ENCODE measurements at regions not wholly inside any gene's neighbourhood (a gene's known extent, or its start where the extent isn't known, plus 50 kb on each side); places are given as distances from the start of the nearest gene placed in this dataset.
"Not testable (repeated sequence)": the region's sequence is repeated elsewhere in the genome, so short reads cannot be mapped to it uniquely, and the experiment has no call there.

DNA sequence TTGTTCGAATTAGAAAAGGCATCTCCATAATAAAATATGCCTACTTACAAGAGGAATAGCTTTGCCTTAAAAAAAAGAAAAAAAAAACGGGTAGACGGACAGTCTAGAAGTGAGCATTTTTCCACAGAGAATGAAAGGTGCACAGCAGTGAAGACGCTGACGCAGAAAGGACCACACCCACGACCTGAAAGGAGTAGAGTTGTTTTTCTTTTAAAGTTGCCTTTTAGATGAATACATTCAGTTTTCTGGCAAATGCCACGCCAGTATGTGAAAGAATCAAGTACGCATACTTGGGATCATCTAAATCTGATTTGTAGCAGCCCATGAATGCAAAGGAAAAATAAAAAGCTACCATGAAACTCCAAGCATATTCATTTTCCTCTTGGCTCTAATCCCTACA, 809.2 kb upstream of the SOX11 start:
- no peak for DNase-seq

DNA sequence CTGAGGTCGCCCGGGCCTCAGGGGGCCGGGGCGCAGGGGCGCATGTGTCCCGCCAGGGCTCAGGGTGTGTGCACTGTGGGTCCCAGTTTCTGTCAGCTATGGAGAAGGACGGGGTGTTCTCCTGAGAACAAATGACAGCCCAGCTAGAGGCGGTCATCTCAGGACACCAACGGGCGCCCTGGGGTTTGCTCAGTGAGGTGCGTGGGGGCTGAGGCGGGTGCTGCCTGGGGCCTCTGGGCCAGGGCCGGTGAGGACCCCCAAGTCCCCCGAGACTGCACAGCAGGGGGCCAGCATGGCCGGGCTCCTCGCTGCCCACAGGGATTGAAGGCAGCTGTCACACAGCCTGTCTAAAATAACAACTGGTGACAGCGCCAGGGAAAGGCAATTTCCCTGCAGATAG, 808.8 kb upstream of the SOX11 start:
- DNase-seq: no peak

DNA sequence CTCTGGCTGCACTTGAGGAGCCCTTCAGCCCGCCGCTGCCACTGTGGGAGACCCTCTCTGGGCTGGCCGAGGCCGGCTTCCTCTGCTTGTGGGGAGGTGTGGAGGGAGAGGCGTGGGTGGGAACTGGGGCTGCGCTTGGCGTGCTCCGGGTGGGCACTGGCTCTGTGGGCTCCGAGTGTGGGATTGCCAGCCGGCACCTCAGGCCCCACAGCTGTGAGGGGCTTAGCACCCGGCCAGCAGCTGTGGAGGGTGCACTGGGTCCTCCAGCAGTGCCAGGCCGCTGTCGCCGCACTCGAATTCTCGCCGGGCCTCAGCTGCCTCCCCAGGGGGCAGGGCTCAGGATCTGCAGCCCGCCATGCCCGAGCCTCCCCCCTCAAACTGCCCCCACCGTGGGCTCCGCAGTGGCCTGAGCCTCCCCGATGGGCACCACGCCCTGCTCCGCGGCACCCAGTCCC, 808.0 kb upstream of the SOX11 start:
- no peak for DNase-seq

DNA sequence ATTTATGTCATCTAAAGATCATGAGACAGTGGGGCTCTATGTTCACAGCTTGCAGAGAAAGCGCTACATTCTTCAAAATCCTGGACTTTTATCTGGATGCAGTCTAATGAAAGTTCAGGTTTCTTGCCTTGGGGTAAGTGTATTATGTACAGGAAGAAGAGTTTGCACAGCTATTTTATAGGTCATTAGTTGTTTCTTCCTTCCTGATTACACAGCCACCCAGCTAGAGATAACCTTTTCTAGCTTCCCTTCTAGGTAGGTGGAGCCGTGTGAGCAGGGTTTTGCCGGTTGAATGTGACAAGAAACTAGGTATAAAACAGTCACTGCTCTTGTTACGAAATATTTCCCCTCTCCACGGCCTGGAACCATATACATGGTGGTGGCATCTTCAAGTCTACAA, 800.8 kb upstream of the SOX11 start:
- DNase-seq: no peak

DNA sequence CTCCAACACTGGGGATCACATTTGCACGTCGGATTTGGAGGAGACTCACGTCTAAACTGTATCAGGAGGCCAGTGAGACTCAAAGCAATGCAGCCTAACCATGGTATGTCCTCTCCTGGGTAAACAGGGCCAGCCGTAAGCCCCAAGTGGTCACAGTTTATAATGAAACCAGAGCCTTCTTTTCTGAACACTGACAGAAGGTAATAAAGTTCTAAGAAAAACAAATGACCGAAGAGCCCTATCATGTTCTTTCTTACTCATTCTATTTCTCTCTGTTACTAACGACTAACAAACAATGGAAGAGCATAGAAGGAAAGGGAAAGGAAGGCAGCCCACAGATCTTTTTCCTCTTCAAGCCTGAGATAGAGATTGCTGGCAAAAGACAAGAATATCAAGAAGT, 796.8 kb upstream of the SOX11 start:
- no peak for DNase-seq

DNA sequence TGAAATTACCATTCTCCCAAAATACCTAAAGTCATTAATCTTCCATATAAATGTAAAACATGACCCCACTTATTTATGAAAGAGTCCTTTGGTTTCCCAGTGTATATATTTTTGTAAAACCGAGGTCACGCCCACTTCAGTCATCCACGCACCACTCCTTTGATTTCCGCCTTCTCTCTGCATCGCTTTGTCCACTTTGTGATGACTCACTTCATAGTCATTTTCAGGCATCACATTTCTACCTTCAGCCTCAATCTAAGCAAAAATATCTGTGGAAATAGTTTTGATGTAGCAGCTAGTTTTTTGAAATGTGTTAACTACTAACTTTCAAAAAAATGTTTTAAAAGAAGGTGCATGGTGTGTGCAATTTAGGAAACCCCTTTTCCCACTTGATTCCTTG, 793.5 kb upstream of the SOX11 start:
- no peak for DNase-seq

DNA sequence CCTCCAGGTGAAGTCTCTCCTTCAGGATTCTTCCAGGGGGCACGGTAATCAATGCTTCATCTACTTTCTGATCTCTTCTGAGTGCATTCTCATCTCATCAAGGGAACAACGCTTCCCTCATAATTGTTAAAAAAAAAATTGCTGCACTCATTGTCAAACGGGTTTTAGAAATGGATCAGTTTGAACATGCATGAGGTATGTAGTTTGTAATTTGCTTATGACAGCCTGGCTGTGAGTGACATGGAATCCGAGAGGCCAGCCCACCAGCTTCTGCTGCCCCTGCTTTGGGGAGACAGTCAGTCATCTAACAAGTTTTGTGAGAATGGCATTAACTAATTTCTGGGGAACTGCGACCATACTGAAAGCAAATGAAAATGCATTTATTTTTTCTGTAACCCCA, 791.9 kb upstream of the SOX11 start:
- no peak for DNase-seq

DNA sequence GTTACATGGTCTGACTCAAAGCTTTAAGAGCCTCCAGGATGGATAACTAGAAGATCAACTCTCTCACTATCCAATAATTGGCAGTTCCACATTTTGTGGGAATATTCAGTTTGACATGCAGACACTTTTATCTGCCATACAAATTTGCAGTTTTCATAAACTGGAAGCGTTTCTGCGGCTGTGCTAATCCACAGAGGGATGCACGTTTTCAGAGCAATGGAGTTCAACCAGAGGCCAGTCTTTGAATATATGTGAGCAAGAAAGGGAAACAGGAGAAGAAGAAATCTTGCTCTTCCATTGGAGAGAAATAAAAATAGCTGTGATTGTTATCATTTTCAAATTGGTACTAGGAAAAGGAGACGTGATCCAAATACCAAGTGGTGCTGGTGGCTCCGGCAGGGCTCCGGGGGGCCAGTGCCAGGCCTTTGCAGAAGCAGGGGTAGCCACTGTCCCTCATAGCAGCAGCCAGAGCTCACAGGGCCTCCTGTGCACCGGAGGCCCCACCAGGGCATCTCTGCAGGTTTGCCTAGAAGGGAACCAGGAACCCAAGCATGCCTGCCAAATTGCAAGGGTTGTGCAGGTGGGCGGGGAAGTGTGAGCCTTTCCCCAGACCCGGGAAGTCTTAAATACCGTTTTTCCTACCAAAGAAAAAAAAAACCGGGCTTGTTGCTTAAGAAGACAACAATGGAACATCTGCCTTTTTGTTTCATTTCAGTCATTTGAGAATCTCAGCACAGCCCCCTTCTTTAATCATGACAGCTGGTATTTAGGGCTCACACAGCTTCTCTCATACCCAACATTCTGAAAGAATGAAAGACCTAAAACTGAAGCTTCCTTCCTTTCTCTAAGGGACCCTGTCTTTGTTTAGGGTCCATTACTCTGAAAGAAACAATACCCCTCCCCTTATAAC, 791.1 kb upstream of the SOX11 start:
- DNase-seq: no peak

DNA sequence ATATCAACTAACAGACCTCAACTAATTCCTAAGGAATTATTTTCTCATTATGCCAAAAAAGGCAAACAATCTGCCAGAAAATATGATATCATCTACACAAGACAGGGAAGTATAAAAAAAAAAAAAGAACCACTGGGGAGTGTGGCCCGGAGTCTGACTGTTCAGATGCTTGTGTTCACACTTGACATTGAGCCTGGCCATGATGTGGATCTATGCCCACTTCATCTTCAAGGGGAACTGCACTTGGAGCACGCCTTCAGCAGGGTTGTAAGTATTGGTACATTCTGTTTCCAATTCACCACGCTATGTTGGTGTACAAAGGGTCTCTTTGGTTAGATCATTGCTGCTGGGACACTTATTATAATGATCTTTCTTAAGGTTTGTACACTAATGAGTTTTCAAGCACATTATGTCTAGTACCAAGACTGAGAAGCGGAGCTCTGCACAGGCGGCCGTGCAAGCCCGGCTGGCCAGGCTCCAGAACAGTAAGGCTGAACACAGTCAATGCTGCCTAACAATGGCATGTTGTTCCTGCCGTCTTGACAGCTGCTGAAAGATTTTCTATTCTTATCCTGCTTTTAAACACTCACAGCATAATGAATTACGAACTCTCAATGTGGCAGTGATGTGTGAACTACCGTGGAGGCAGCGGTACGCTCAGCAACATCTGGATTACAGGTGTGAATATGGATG, 788.4 kb upstream of the SOX11 start:
- no peak for DNase-seq

DNA sequence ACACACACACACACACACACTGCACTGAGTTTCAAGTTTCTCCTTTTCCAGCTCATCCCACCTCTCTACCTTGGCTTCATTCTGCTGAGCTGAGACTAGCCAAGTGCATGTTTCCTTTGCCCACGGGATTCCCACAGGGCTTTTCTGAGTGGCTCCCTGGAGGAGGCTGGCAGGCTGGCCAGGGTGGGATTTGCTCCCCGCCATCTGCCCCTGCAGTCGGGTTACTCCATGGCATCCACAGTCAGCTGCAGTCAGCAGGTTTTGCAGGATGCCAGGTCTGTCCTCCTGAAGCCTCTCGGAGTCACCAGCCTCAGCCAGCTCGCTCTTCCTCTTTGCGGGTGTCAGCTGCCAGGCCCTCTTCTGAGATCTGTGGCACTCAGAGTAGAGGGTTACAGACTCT, 783.7 kb upstream of the SOX11 start:
- no peak for DNase-seq

DNA sequence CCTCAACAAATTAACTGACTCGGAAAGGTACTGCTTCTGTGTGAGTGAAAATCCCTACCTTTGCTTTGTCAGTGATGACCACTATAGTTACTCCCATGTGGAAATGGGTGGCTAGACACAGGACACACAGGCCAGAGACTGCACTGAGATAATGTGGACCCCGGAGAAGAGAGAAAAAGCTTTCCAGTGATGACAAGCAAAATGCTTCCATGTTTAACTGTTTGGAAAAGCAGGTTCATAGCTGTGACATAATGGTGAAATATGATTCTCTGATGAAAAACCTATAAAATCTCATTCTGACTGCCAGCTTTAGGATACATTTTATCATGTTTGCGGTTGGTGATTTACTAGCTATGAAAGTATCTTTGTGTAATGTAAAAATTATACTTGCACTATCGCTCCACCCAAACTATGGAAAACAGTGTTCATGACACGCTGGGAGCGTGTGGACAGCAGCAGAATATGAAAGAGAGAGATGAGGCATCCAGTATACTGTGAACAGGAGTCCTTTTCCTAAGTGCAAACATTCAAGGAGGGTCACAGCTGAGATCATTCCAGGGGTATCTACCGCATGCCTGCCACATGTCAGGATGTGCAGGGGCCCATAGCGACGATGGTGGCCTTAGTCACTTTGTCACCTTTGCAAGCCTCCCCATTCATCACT, 782.7 kb upstream of the SOX11 start:
- no peak for DNase-seq

DNA sequence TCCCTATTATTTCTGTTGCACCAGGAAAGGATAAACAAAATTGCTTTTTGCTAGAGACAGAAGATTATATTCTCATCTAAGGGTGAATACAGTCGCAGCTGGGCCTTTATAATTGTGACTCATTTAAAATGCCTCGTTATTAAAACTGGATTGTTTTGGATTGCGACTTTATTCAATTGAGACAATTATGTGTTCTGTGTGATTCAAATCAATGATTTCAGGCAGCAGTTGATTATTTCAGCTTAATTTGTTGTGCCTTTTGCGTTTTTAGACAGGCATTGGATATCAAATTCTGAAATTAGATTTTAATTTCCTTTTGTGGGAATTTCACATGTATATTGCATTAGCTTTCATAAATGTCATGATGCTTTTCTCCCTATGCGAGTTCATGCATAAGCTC, 778.1 kb upstream of the SOX11 start:
- no peak for DNase-seq

DNA sequence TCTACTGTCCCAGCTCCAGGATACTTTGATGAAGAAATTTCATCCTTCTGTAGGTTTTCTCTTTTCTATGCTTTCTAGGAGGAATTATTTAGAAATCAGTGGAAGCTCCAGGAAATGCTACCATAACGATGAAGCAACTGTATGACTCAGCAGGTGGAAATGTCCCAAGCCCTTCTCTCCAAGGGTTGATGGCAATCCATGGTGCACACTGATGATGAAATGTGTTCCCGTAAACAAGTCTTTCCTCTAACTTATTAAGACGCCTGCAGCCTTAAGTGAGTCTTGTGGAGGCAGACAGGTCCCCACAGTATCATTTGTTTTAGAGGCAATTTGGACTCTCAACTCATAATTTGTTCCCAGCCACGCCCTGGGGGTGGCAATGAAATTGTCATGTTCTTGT, 777.6 kb upstream of the SOX11 start:
- no peak for DNase-seq

DNA sequence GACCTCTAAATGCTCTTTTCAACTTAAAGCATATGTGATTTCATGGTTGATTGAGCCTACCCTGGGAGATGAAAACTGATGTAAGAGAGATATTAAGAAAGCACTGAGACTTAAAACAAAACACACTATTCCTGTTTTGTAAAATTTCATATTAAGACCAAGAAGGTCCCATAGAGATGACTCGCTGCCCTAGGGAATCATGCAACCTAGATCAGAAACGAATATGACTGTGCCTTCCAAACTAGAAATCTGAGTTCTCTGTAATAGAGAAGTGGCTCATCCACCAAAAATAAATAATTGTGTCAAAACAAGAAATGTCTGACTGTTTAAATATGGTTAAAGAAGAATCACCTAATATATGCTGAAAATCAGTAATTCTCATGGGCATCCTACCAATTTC, 776.8 kb upstream of the SOX11 start:
- no peak for DNase-seq

DNA sequence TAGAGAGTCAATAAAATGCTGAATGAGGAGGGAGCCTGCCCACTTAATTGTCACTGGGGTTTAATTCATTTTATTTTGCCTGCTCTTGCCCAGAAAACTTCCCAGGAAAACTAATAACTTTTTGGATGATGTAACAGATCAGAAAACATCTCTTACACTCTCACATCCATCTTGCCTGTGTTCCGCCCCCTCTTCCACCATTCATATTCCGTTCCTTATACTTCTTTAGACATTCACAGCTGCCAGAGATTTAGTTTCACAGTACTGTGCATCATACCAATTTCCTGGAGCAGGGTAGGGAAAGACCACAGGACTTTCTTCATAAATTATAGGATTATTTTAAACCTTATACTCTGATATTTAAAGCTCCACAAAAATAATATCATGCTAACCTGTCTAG, 776.1 kb upstream of the SOX11 start:
- no peak for DNase-seq

DNA sequence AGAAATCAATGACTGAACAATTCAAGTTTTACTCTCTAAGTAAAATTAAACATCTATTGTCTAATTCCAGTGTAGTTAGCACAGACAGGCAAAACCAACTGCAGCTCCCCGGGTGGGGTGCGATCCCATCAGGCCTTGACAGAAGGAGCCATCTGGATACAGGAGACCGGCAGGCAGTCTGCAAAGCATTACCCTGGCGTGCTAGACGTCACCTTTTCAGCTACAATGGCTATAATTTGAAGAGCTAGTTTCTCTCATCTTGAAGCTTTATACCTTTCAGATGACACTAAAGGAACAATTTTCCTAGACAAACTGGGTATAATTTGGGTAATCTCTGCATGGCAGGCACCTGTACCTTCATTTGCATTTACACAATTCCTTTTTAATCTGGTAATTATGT, 761.5 kb upstream of the SOX11 start:
- DNase-seq: no peak

DNA sequence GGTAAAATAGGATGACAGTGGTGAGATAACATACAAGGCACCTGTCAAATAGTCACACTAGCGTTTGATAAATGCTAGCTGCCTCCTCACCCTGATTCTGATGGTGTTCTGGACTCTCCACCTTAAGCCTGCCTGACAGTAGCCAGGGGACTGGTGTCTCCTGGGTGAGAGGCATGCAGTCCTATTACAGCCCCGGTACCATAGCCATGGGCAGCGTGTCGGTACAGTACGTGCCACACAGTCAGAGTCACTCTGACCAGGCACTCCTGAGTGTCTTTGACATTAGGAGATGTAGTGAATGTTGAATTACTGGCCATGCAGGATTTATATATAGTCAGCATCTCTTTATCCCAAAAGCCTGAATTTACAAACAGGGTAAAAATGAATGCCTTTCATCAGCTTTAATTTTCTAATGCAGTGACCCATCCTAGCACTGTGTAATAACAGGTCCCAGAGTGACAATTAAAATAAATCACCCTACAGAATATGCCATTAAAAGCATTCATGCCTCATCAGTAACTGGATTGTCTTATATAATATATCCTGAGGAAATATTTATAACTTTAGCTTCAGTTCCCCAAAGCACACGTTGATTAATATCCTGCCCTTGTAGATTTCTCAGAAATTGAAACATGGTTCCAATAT, 760.3 kb upstream of the SOX11 start:
- DNase-seq: no peak

DNA sequence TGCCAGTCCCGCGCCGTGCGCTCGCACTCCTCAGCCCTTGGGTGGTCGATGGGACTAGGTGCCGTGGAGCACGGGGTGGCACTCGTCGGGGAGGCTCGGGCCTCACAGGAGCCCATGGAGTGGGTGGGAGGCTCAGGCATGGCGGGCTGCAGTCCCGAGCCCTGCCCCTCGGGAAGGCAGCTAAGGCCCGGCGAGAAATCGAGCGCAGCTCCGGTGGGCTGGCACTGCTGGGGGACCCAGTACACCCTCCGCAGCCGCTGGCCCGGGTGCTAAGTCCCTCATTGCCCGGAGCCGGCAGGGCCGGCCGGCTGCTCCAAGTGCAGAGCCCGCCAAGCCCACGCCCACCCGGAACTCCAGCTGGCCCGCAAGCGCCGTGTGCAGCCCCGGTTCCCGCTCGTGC, 756.9 kb upstream of the SOX11 start:
- DNase-seq: not testable (repeated sequence)

DNA sequence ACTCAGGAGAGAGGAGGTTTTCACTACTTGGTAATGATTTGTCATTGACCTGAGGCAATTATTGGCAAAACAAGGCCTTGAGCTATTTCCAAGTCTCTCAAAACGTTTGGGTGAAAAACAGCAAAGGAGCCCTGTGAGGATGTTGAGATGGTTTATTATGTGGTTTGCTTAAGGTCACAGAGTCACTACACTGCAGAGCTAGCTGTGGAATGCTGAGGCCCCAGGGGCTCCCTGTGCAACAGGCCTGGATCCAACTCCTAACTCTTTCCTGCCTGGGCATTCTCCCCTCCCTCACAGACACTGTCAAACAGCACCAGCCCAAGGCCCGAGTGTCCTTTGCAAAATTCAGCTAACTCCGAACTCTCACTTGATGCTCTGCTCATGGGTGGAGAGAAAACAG, 754.6 kb upstream of the SOX11 start:
- DNase-seq: no peak

DNA sequence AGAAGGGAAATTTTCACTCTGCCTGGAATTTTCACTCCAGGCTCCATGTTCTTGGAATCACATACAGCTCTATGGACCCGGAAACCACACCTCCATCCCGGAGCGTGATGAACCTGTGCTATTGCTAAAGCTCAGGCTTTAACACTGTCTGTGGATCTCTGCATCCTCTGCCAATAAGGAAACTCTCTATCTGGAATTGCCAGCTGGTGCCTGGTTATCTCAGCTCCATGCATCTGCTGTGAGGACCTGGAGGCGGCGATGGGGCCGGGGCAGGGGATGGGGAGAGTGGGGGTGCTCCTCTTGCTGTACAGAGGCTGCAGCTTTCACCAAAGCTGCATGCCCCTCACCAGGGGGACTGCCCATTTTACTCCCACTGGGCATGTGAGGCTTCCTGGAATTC, 754.0 kb upstream of the SOX11 start:
- no peak for DNase-seq

DNA sequence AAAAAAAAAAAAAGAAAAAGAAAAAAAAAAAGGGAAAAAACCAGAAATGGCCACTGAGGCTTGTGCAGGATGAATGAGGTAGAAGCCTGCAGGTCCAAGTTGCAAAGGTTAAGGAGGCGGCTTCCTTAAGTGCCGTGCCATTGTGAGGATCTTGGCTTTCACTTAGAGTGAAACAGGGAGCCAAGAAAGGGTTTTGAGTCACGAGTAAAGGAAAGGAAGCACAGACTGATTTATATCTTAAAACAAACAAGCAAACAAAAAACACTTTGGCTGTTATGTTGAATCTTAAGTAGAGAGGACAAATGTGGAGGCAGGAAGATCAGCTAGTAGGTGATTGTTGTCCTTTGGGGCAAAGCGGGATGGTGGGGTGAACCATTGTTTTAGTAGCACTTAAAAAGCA, 749.7 kb upstream of the SOX11 start:
- no peak for DNase-seq

DNA sequence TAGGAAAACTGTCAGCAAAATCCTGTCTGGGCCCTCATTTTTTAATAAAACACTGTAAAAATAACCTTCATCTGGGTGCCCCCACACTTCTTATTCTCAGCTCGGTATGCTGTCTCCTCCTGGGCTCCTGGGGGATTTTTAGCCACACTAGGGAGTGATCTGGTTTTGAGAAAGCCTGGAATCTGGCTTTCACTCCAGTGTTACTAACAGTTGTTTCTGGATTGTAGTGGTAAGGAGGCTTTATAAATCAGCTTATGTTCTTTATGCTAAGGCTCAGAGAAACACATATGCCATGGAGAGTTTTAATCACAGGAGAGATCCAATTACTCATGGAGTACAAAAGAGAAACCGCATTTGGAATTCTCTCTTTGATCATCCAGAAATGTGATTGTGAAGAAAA, 744.3 kb upstream of the SOX11 start:
- DNase-seq: no peak

DNA sequence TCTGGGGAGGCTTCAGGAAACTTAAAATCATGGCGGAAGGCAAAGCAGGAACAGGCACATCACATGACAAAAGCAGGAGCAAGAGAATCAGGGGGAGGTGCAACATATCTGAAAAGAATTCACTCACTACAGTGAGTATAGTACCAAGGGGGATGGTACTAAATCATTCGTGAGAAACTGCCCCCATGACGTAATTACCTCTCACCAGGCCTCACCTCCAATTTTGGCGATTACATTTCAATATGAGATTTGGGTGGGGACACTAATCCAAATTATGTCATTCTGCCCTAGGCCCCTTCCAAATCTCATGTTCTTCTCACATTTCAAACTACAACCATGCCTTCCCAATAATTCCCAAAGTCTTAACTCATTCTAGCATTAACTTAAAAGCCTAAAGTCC, 740.8 kb upstream of the SOX11 start:
- DNase-seq: no peak

DNA sequence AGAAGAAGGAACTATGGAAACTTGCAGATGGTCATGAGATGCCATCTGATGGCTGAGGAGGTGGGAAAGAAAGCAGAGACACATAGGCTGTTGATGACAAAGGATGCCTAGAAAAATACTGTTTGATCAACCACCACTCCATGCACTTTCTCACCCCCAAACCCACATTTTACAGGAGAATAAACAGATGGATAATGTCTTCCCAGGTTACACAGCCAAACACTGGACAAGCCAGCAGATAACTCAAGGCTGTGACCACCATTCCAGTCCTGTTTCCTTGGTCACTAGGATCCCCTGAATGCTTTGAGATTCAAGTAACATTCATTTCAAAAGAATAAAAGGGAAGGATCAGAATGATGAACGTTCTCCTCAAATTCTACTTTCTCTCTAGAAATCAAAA, 733.0 kb upstream of the SOX11 start:
- no peak for DNase-seq

Measured in activated CD8-positive, alpha-beta memory T cell treated with anti-CD3 and anti-CD28 coated beads for 24 hours (primary cell).